ENCODE measurements at regions not wholly inside any gene's neighbourhood (a gene's known extent, or its start where the extent isn't known, plus 50 kb on each side); places are given as distances from the start of the nearest gene placed in this dataset.
A peak's percentile ranks its signal among the peaks of the same experiment; 100 is the strongest.

DNA sequence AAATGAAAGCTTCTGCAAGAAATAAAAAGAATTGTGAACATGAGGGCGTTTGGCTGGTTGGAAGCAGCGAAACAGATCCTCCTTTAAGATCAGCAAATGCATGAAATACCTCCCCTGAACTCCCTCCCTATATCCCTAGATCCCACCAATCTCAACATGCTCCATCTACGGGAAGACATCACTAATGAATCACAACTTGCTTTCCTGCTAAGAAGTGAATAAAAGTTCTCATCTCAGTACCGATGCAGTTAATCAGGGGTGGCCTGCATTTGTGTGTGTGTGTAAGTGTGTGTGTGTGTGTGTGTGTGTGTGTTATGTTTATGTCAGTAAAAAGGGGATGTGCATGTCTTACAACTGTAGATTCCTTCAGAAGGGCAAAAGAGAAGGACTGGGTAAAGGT lies 238.7 kb downstream of the LIG4 start (continued):
- TF ChIP-seq CHD4 (IDR thresholded peaks at IDR 0.05; ENCODE audit: insufficient read depth, insufficient replicate concordance, low read depth, low read length, poor library complexity, severe bottlenecking) (no peak), SREBF2 (CRISPR knock-in tag; IDR thresholded peaks at IDR 0.05) (no peak), ZFPM2 (CRISPR knock-in tag; IDR thresholded peaks at IDR 0.05) (no peak), ZNF436 (CRISPR knock-in tag; IDR thresholded peaks at IDR 0.05) (no peak), TEAD2 (tag; IDR thresholded peaks at IDR 0.05) (no peak), ZFP1 (CRISPR knock-in tag; IDR thresholded peaks at IDR 0.05) (no peak), ZBTB26 (CRISPR knock-in tag; IDR thresholded peaks at IDR 0.05) (no peak), SIRT6 (IDR thresholded peaks at IDR 0.05; ENCODE audit: low read depth, low read length) (no peak), HDAC3 (IDR thresholded peaks at IDR 0.05; ENCODE audit: borderline replicate concordance, partially characterized antibody) (no peak), NELFE (IDR thresholded peaks at IDR 0.05; ENCODE audit: insufficient read depth, insufficient read length) (no peak), BRF1 (IDR thresholded peaks at IDR 0.05; ENCODE audit: borderline replicate concordance, extremely low read depth, insufficient read length) (no peak), PCBP2 (IDR thresholded peaks at IDR 0.05; ENCODE audit: low read depth, low read length, poor library complexity, severe bottlenecking) (no peak), TGIF2 (CRISPR knock-in tag; IDR thresholded peaks at IDR 0.05) (no peak), UBTF (IDR thresholded peaks at IDR 0.05; ENCODE audit: borderline replicate concordance in 1 of 2, low read depth in 2 of 2, low read length in 2 of 2) (no peak), E2F5 (CRISPR knock-in tag; IDR thresholded peaks at IDR 0.05) (peak; percentile 79; the same call in 1 of the 2 replicates)
- TF ChIP-seq, protein P1, sequence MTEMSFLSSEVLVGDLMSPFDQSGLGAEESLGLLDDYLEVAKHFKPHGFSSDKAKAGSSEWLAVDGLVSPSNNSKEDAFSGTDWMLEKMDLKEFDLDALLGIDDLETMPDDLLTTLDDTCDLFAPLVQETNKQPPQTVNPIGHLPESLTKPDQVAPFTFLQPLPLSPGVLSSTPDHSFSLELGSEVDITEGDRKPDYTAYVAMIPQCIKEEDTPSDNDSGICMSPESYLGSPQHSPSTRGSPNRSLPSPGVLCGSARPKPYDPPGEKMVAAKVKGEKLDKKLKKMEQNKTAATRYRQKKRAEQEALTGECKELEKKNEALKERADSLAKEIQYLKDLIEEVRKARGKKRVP (CRISPR knock-in tag; IDR thresholded peaks at IDR 0.05) = no peak
- TF ChIP-seq, protein P2, sequence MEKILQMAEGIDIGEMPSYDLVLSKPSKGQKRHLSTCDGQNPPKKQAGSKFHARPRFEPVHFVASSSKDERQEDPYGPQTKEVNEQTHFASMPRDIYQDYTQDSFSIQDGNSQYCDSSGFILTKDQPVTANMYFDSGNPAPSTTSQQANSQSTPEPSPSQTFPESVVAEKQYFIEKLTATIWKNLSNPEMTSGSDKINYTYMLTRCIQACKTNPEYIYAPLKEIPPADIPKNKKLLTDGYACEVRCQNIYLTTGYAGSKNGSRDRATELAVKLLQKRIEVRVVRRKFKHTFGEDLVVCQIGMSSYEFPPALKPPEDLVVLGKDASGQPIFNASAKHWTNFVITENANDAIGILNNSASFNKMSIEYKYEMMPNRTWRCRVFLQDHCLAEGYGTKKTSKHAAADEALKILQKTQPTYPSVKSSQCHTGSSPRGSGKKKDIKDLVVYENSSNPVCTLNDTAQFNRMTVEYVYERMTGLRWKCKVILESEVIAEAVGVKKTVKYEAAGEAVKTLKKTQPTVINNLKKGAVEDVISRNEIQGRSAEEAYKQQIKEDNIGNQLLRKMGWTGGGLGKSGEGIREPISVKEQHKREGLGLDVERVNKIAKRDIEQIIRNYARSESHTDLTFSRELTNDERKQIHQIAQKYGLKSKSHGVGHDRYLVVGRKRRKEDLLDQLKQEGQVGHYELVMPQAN (IDR thresholded peaks at IDR 0.05; ENCODE audit: borderline replicate concordance) = no peak
- TF ChIP-seq, protein P3, sequence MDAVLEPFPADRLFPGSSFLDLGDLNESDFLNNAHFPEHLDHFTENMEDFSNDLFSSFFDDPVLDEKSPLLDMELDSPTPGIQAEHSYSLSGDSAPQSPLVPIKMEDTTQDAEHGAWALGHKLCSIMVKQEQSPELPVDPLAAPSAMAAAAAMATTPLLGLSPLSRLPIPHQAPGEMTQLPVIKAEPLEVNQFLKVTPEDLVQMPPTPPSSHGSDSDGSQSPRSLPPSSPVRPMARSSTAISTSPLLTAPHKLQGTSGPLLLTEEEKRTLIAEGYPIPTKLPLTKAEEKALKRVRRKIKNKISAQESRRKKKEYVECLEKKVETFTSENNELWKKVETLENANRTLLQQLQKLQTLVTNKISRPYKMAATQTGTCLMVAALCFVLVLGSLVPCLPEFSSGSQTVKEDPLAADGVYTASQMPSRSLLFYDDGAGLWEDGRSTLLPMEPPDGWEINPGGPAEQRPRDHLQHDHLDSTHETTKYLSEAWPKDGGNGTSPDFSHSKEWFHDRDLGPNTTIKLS (IDR thresholded peaks at IDR 0.05; ENCODE audit: borderline replicate concordance, low read depth) = no peak

Measured in K562 (cell line).